ENCODE measurements at regions not wholly inside any gene's neighbourhood (a gene's known extent, or its start where the extent isn't known, plus 50 kb on each side); places are given as distances from the start of the nearest gene placed in this dataset.

DNA sequence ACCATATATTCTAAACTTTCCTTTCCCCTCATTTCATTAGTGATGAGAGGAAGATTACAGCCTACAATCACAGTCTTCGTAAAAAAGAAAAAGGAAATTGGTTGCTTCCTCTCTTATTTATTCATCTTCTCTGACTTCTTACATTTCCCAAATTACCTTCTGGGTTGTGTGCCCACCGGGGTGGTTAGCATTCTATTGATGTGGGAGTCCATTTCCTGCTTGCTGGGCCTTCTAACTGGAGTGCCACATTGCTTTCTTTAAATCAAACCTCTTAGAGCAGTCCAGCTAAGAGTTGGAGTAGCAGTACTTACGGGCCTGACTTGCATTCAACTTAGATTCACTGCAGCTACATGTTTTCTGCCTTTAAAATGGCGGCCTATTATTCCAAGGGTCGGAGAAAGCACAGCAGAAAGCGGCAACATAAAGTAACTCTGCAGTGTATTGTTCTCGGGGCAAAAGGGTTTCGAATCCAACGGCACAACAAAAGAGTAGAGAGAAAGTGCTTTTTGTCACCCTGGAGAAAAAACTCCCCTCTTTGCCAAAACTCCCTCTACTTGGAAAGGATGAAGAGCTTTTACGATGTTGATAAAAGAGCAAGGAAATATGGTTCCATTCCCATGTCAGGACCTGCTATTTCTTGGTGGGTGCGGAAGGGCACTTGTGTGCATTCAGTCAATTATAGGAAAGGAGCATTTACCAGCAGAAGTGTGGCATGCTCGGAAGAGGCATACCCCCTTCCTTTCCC, 110.6 kb upstream of the DLX2 start:
- Mint-ChIP-seq H3K36me3 (ENCODE audit: insufficient read depth) (no peaks in the 10 kb centered on the region), H3K27me3 (ENCODE audit: low read depth) (no peaks in the 10 kb centered on the region), H3K4me1 (ENCODE audit: low read depth) (peaks cover 15% of the 10 kb centered on the region), H3K9me3 (no peaks in the 10 kb centered on the region), H3K4me3 (no peak overlapping the region)
- DNase-seq = no peak
- ATAC-seq = no peak

DNA sequence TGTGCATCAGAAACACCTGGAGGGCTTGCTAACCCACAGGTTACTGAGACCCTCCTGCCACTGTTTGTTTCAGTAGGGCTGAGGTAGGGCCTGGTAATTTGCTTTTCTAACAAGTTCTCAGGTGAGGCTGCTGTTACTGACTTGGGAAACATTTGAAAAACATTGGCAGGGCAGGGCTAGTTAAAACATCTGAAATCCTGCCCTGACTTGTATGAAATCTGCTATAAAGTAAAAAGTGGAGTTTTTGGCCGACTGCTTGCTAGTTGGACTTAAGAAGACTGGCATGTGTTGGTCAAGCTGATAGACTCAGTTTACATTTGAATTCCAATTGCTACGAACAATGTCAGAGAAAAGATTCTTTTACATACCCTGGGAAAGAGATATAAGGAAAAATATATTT, 111.6 kb upstream of the DLX2 start:
- H3K4me3 Mint-ChIP-seq = no peak overlapping the region
- peaks cover 15% of the 10 kb centered on the region for H3K4me1 Mint-ChIP-seq (ENCODE audit: low read depth)
- H3K27me3 Mint-ChIP-seq (ENCODE audit: low read depth) = no peaks in the 10 kb centered on the region
- no peak for DNase-seq
- no peak for ATAC-seq
- H3K9me3 Mint-ChIP-seq = no peaks in the 10 kb centered on the region
- H3K36me3 Mint-ChIP-seq (ENCODE audit: insufficient read depth) = no peaks in the 10 kb centered on the region

GRCh38 chr2:172215172-172215935, 112.7 kb upstream of the DLX2 start:
- H3K9me3 Mint-ChIP-seq = no peaks in the 10 kb centered on the region
- ATAC-seq (no peak), DNase-seq (no peak)
- H3K4me1 Mint-ChIP-seq (ENCODE audit: low read depth) = peaks cover 23% of the 10 kb centered on the region
- no peaks in the 10 kb centered on the region for H3K36me3 Mint-ChIP-seq (ENCODE audit: insufficient read depth)
- H3K4me3 Mint-ChIP-seq = no peak overlapping the region
- H3K27me3 Mint-ChIP-seq (ENCODE audit: low read depth) = no peaks in the 10 kb centered on the region

DNA sequence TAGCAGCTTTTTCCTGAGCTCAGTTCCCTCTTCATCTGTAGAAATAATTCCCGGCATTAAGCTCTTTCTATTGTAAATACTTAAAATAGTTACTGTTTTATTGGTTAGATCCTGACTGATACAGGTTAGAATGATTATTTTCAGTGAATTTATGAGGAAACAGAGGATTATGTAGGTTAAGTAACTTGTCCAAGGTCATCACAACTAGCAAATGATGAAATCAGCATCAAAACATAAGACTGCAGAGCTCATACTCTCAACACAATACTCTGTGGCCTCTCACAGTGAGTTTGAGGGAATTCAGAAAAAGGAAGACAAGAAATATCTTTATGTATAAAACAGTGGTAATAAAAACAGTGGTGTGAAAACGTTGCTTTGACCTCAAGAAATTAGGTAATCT, 113.2 kb upstream of the DLX2 start:
- H3K36me3 Mint-ChIP-seq (ENCODE audit: insufficient read depth) = no peaks in the 10 kb centered on the region
- no peak overlapping the region for H3K4me3 Mint-ChIP-seq
- no peaks in the 10 kb centered on the region for H3K9me3 Mint-ChIP-seq
- DNase-seq = no peak
- no peaks in the 10 kb centered on the region for H3K27me3 Mint-ChIP-seq (ENCODE audit: low read depth)
- ATAC-seq = no peak
- H3K4me1 Mint-ChIP-seq (ENCODE audit: low read depth) = peaks cover 26% of the 10 kb centered on the region

GRCh38 chr2:172216477-172216876, 113.8 kb upstream of the DLX2 start:
- Mint-ChIP-seq H3K36me3 (ENCODE audit: insufficient read depth) (no peaks in the 10 kb centered on the region), H3K4me3 (no peak overlapping the region), H3K4me1 (ENCODE audit: low read depth) (peaks cover 26% of the 10 kb centered on the region), H3K27me3 (ENCODE audit: low read depth) (no peaks in the 10 kb centered on the region), H3K9me3 (no peaks in the 10 kb centered on the region)
- DNase-seq (no peak), ATAC-seq (no peak)

DNA sequence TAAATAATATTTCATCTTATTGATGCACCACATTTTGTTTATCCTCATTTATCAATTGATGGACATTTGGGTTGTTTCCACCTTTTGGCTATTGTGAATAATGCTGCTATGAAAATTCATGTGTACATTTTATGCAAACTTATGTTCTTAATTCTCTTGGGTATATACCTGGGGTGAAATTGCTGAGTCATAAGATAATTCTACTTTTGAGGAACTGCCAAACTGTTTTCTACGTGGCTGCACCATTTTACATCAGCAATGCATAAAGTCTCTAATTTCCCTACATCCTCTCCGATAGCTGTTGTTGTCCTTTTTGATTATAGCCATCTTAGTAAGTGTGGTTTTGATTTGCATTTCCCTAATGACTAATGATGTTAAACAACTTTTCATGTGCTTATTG, 116.5 kb upstream of the DLX2 start:
- Mint-ChIP-seq H3K4me3 (no peak overlapping the region), H3K9me3 (no peaks in the 10 kb centered on the region), H3K4me1 (ENCODE audit: low read depth) (peaks cover 27% of the 10 kb centered on the region), H3K36me3 (ENCODE audit: insufficient read depth) (no peaks in the 10 kb centered on the region), H3K27me3 (ENCODE audit: low read depth) (no peaks in the 10 kb centered on the region)
- DNase-seq (no peak), ATAC-seq (no peak)

GRCh38 chr2:172220121-172220520, 117.4 kb upstream of the DLX2 start:
- no peak overlapping the region for H3K4me3 Mint-ChIP-seq
- DNase-seq = no peak
- no peaks in the 10 kb centered on the region for H3K27me3 Mint-ChIP-seq (ENCODE audit: low read depth)
- no peaks in the 10 kb centered on the region for H3K36me3 Mint-ChIP-seq (ENCODE audit: insufficient read depth)
- H3K4me1 Mint-ChIP-seq (ENCODE audit: low read depth) = peaks cover 32% of the 10 kb centered on the region
- ATAC-seq = no peak
- no peaks in the 10 kb centered on the region for H3K9me3 Mint-ChIP-seq

GRCh38 chr2:172223601-172224054, 120.9 kb upstream of the DLX2 start:
- H3K36me3 Mint-ChIP-seq (ENCODE audit: insufficient read depth) = no peaks in the 10 kb centered on the region
- no peak for ATAC-seq
- H3K4me1 Mint-ChIP-seq (ENCODE audit: low read depth) = peaks cover 51% of the 10 kb centered on the region
- DNase-seq = no peak
- H3K9me3 Mint-ChIP-seq = no peaks in the 10 kb centered on the region
- H3K27me3 Mint-ChIP-seq (ENCODE audit: low read depth) = no peaks in the 10 kb centered on the region
- H3K4me3 Mint-ChIP-seq = no peak overlapping the region

DNA sequence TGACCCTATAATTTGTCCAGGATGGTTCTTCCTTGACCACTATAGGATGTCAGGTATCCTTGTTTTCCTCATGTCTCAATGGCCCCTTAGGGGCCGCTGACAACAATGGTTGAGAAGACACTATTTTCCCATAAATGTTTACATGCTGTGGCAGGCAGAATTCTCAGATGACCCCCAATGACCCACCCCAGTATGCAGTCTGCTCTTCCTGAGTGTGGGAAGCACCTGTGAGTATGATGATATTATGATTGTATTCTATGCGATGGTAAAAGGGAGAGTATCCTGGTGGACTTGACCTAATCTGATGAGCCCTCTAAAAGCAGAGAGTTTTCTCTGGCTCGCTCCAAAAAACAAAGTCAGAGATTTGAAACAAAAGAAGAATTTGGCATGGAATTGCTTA, 123.1 kb upstream of the DLX2 start:
- no peak overlapping the region for H3K4me3 Mint-ChIP-seq
- H3K36me3 Mint-ChIP-seq (ENCODE audit: insufficient read depth) = no peaks in the 10 kb centered on the region
- H3K27me3 Mint-ChIP-seq (ENCODE audit: low read depth) = no peaks in the 10 kb centered on the region
- no peak for DNase-seq
- H3K9me3 Mint-ChIP-seq = no peaks in the 10 kb centered on the region
- ATAC-seq = no peak
- H3K4me1 Mint-ChIP-seq (ENCODE audit: low read depth) = peaks cover 57% of the 10 kb centered on the region

GRCh38 chr2:172226244-172227061, 123.8 kb upstream of the DLX2 start:
- no peaks in the 10 kb centered on the region for H3K9me3 Mint-ChIP-seq
- no peak for ATAC-seq

GRCh38 chr2:172227719-172228118, 125.0 kb upstream of the DLX2 start:
- ATAC-seq (no peak), DNase-seq (no peak)
- no peaks in the 10 kb centered on the region for H3K36me3 Mint-ChIP-seq (ENCODE audit: insufficient read depth)
- H3K27me3 Mint-ChIP-seq (ENCODE audit: low read depth) = no peaks in the 10 kb centered on the region
- no peak overlapping the region for H3K4me3 Mint-ChIP-seq
- peaks cover 52% of the 10 kb centered on the region for H3K4me1 Mint-ChIP-seq (ENCODE audit: low read depth)
- H3K9me3 Mint-ChIP-seq = no peaks in the 10 kb centered on the region

More at GRCh38 chr2:172226244-172227061, 123.8 kb upstream of the DLX2 start:
- H3K4me1 Mint-ChIP-seq (ENCODE audit: low read depth) = peaks cover 57% of the 10 kb centered on the region
- H3K4me3 Mint-ChIP-seq = no peak overlapping the region
- DNase-seq = no peak
- no peaks in the 10 kb centered on the region for H3K27me3 Mint-ChIP-seq (ENCODE audit: low read depth)
- H3K36me3 Mint-ChIP-seq (ENCODE audit: insufficient read depth) = no peaks in the 10 kb centered on the region

DNA sequence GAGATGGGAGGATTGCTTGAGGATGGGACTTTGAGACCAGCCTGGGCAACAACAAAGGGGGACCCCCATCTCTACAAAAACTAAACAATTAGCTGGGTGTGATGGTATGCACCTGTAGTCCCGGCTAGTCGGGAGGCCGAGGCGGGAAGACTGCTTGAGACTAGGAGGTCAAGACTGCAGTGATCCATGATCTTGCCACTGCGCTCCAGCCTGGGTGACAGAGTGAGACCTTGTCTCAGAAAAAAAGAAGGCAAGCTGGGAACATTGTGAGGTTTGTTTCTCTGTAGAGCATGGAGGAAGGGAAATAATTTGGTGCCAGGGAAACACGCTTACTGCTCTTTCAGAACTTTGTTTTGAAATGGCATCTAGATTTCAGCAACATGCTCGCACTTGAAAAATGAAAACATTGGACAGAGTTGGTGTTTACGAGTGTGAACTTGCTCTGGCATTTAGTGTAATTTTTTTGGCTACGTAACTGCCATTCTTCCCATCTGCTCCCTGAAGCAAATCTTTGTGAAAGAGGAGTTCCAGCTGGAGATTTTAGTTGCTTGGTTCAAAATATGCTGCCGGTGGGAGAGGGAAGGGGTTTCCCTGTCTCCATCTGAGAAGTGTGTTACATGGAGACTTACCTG, 125.6 kb upstream of the DLX2 start:
- DNase-seq (no peak), ATAC-seq (no peak)
- peaks cover 46% of the 10 kb centered on the region for H3K4me1 Mint-ChIP-seq (ENCODE audit: low read depth)
- no peaks in the 10 kb centered on the region for H3K36me3 Mint-ChIP-seq (ENCODE audit: insufficient read depth)
- H3K4me3 Mint-ChIP-seq = no peak overlapping the region
- H3K9me3 Mint-ChIP-seq = no peaks in the 10 kb centered on the region
- H3K27me3 Mint-ChIP-seq (ENCODE audit: low read depth) = no peaks in the 10 kb centered on the region

DNA sequence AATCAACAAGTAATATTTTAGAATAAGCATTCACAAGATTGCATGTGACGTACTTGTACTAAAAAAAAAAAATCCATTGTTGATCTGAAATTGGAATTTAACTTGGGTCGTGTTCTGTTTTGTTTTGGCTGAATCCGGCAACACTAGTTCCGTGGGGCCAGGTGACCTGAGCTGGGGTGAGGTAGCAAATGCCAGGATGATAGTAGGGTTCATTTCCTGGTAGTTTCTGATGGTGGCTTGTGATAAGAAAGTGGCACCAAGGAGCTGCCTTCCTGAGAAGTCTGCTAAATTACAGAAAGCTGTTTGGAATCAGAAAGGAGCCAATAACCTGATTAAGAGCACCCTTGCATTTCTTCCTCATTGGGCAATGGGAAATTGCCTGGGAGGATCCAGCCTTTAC, 126.4 kb upstream of the DLX2 start:
- DNase-seq (no peak), ATAC-seq (no peak)
- Mint-ChIP-seq H3K36me3 (ENCODE audit: insufficient read depth) (no peaks in the 10 kb centered on the region), H3K4me3 (no peak overlapping the region), H3K4me1 (ENCODE audit: low read depth) (peaks cover 42% of the 10 kb centered on the region), H3K9me3 (no peaks in the 10 kb centered on the region), H3K27me3 (ENCODE audit: low read depth) (peaks cover 3% of the 10 kb centered on the region)

- H3K9me3 Mint-ChIP-seq = no peaks in the 10 kb centered on the region
- ATAC-seq (no peak), DNase-seq (no peak)
- no peak overlapping the region for H3K4me3 Mint-ChIP-seq
- H3K27me3 Mint-ChIP-seq (ENCODE audit: low read depth) = peaks cover 16% of the 10 kb centered on the region
- H3K36me3 Mint-ChIP-seq (ENCODE audit: insufficient read depth) = no peaks in the 10 kb centered on the region
- peaks cover 46% of the 10 kb centered on the region for H3K4me1 Mint-ChIP-seq (ENCODE audit: low read depth)
These were observed 127.7 kb upstream of the DLX2 start for GRCh38 chr2:172230332-172230888.
